22Rv1 (cell line): ENCODE measurements at regions not wholly inside any gene's neighbourhood (a gene's known extent, or its start where the extent isn't known, plus 50 kb on each side); places are given as distances from the start of the nearest gene placed in this dataset.
"Not testable (repeated sequence)": the region's sequence is repeated elsewhere in the genome, so short reads cannot be mapped to it uniquely, and the experiment has no call there.

Experiments
- H3K27ac ChIP-seq: fragments of 450-650 bp; 2 replicates; pipeline ENCODE4 v1.5.1; 2017
- CTCF ChIP-seq: fragments of 450-650 bp; IDR thresholded peaks from 2 replicates; pipeline ENCODE4 v1.5.1; 2017; ENCODE audit warnings: mild to moderate bottlenecking
- ZFX ChIP-seq: fragments of 450-650 bp; IDR thresholded peaks from 2 replicates; pipeline ENCODE4 v1.6.1; 2017; ENCODE audit warnings: antibody characterized with exemption, borderline replicate concordance

- no peak overlapping the region for H3K27ac ChIP-seq
- TF ChIP-seq ZFX (no peak), CTCF (no peak)
These were observed 231.6 kb upstream of the CPHXL start for GRCh38 chr16:75957870-75958269.

DNA sequence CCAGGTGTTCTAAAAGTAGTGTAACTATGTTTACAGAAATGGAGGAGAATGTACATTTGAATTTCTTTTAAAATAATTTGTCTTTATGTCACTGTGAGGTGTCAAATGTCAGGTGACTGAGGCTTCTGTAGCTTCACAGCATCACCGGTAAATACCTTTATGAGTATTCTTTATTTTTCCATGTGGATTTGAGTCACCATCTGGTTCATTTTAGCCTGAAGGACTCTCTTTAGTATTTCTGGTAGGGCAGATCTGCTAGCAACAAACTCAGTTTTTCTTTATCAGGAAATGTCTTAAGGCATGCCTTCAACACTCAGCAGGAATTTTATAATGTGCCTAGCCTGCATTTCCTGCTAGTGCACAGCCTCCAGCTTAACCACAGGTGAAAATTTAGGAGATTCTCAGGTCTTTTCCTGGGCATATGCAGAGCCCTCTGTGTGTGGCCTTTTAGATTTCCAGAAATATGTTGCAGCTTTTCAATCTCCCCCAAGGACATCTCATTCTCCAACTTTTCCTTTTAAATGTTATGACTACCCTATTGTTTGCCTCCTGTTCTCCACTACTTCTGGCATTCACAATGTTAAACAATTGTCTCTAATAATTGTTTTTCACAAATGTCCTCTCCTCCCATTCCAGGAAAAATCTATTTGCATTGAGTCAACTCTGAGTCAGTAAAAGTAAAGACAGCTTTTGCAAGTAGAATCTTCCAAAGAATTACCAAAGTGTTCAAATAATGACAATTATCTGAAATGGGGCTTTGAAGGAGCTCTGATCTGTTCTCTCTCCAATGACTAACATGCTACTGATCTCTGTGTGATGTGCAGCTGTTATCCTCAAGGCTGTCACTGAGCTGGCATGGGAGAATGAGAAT lies 239.4 kb upstream of the CPHXL start:
- TF ChIP-seq CTCF (no peak), ZFX (no peak)
- H3K27ac ChIP-seq, result no peak overlapping the region

DNA sequence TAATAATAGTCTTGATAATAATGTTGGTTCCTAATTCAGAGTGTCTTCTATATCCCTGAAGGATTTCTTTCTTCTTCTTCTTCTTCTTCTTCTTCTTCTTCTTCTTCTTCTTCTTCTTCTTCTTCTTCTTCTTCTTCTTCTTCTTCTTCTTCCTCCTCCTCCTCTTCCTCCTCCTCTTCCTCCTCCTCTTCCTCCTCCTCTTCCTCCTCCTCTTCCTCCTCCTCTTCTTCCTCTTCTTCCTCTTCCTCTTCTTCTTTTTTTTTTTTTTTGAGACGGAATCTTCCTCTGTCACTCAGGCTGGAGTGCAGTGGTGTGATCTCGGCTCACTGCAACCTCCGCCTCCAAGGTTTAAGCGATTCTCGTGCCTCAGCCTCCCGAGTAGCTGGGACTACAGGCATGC lies 242.8 kb upstream of the CPHXL start:
- not testable (repeated sequence) for H3K27ac ChIP-seq

DNA sequence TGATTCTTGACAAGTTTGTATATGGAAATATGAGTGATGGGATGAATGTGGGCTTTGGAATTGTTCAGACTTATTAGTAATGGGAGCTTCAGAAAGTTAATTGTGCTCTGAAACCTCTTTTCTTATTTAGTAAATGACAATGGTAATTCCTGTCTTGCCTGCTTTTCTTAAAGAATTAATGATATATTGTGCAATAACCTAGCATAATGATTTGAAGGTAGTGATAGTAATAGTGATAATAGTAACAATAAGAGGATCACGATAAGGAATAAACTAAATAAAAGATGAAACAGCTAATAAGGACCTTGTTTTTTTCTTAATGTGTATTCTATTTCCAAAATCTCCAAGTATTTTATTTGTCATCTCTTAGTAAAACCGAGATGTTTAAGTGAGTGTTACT lies 245.0 kb upstream of the CPHXL start:
- no peak for TF ChIP-seq CTCF
- no peak for TF ChIP-seq ZFX
- H3K27ac ChIP-seq, result no peak overlapping the region

- TF ChIP-seq CTCF (no peak), ZFX (no peak)
These were observed 257.0 kb upstream of the CPHXL start for GRCh38 chr16:75983296-75983695.

DNA sequence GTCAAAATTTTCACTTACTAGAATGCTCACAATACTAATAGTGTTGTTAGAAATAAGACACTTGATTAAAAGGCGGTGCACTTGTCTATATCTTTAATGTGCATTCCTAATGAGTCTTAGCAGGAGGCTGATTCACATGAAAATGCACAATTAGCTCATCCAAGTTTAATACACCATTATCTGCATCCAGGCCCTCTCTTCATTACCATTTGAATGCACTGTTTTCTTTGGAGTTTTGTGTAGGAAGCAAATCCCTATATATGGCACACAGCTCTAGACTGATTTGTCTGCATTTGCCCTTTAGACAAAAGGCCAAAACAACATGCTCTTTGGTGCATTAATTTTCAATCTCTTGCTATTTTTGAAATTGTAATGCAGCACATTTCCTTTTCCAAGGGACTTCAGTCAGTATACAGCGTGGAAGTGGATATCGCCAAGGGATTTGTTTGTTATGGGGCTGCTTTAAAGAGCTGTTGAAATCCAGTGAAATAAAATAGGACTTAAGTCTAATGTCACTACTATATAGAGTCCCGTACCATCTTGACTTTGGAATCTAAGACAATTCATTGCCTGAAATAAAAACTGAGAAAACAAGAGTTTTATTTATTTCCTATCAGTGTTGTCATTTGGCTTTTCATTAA lies 257.6 kb upstream of the CPHXL start:
- TF ChIP-seq CTCF (no peak), ZFX (no peak)
- no peak overlapping the region for H3K27ac ChIP-seq

More at GRCh38 chr16:75983296-75983695, 257.0 kb upstream of the CPHXL start:
- no peak overlapping the region for H3K27ac ChIP-seq

- TF ChIP-seq CTCF (no peak), ZFX (no peak)
- no peak overlapping the region for H3K27ac ChIP-seq
These were observed 261.0 kb upstream of the CPHXL start for GRCh38 chr16:75987323-75987722.
